MV-4-11 (cell line): ENCODE measurements at regions not wholly inside any gene's neighbourhood (a gene's known extent, or its start where the extent isn't known, plus 50 kb on each side); places are given as distances from the start of the nearest gene placed in this dataset.
A peak's percentile ranks its signal among the peaks of the same experiment; 100 is the strongest.

ENCODE experiments used
- DNase-seq: peaks from one replicate; lab custom pipeline; 2025; lab: John Stamatoyannopoulos, UW

- no peak for DNase-seq
Observed at GRCh38 chr18:32544088-32544487, 73.4 kb upstream of the GAREM1 start.

DNA sequence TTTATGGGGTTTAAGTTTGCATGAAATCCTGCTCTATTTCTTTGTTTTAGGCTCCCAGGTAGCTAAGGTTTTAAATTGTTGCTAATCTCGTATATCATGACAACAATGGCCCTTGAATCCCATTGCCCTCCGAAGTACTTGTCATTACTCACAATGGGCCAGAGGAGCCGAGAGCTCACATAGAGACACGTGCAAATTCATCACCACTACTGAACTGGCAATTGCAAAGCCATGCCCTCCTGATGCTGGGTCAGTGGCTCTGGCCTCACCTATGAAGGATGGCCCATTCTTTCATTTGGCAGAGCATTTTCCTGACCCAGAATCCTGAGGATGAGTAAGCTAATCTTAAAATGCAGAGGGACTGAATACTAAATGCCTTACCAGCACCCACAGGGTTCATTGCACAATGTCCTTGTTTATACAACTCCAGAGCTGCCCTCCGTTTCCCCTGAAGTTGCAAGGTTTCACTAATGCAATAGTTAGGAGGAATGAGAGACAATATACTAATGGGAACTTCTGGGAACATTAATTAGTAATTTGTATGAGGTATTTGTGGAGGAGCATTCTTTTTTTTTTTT, 71.6 kb upstream of the GAREM1 start:
- DNase-seq = no peak

DNA sequence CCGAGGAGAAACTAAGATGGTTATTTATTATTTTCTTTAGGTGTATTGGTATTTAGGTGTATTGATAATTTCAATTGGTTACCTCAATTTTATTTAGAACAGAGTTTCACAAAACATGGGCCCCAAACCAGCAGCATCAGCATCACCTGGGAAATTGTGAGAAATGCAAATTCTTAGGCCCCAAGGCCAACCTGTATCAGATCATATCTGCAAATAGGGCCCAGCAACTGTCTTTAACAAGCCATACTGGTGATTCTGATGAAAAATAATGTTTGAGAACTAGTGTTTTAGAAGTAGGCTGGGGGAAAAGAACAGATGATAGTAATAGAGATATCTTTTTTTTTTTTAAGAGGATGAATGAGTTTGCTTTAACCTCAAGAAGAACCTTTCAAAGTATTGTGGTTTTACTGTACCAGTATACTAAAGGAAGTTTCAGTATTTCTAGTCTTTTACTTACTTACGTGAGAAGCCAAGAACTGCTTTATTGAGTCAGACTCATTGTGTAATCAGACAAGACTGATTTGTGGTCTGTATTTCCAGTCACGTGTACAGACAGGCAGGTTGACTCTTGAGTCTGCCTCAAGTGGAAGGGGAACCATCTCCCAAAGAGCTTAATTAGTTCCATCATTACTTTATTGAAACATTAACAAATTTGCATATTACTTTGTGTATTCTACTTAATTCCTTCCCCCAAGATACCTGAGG, 60.4 kb upstream of the GAREM1 start:
- peak; percentile 98 for DNase-seq

- DNase-seq = no peak
Observed at GRCh38 chr18:32529722-32530420, 59.2 kb upstream of the GAREM1 start.

DNA sequence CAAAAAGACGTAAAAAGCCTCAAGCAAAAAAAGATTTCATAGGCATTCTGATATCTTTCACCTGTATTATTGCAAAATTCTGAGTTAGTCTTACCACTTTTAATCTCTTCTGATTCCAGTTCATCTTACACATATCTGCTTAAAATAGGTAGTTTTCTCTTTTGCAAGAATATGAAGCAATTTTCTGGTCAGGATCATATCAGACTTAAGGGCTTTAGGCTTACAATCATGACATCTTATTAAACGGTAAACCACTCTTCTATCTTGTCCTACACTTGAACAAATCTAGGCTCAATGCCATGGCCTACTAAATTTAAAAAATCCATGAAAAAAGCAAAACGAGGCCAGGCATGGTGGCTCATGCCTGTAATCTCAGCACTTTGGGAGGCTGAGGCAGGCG, 50.1 kb upstream of the GAREM1 start:
- peak; percentile 42 for DNase-seq
